Activated CD4-positive, alpha-beta T cell treated with anti-CD3 and anti-CD28 coated beads for 24 hours (primary cell): ENCODE measurements at regions not wholly inside any gene's neighbourhood (a gene's known extent, or its start where the extent isn't known, plus 50 kb on each side); places are given as distances from the start of the nearest gene placed in this dataset.

ENCODE experiments used
- DNase-seq, 2 donors: peaks; one replicate each; pipeline ENCODE4 v3.0.0-alpha.2; 2020; ENCODE audit warnings: low read depth in 2 of 2

- DNase-seq, result no peak
These were observed 1713.1 kb upstream of the PCDH20 start for GRCh38 chr13:63128716-63129115.

- DNase-seq, result no peak
These were observed 1709.2 kb upstream of the PCDH20 start for GRCh38 chr13:63124863-63125262.

- no peak for DNase-seq
These were observed 1705.2 kb upstream of the PCDH20 start for GRCh38 chr13:63120883-63121282.

GRCh38 chr13:63117710-63118109 is 1702.1 kb upstream of the PCDH20 start:
- DNase-seq, result no peak

- no peak for DNase-seq
These were observed 1697.2 kb upstream of the PCDH20 start for GRCh38 chr13:63112799-63113395.

GRCh38 chr13:63110466-63110865 is 1694.8 kb upstream of the PCDH20 start:
- no peak for DNase-seq

- no peak for DNase-seq
These were observed 1691.7 kb upstream of the PCDH20 start for GRCh38 chr13:63107179-63107943.

GRCh38 chr13:63094717-63095116 is 1679.1 kb upstream of the PCDH20 start:
- no peak for DNase-seq

GRCh38 chr13:63093907-63094469 is 1678.3 kb upstream of the PCDH20 start:
- DNase-seq, result no peak

- DNase-seq, result no peak
These were observed 1676.8 kb upstream of the PCDH20 start for GRCh38 chr13:63092456-63092855.

- DNase-seq, result no peak
These were observed 1674.9 kb upstream of the PCDH20 start for GRCh38 chr13:63090524-63090923.

- no peak for DNase-seq
These were observed 1672.6 kb upstream of the PCDH20 start for GRCh38 chr13:63088226-63088625.

- DNase-seq, result no peak
These were observed 1670.6 kb upstream of the PCDH20 start for GRCh38 chr13:63086286-63086685.

- no peak for DNase-seq
These were observed 1670.2 kb upstream of the PCDH20 start for GRCh38 chr13:63085851-63086250.

GRCh38 chr13:63081400-63082014 is 1665.9 kb upstream of the PCDH20 start:
- DNase-seq, result no peak

GRCh38 chr13:63075126-63075525 is 1659.5 kb upstream of the PCDH20 start:
- DNase-seq, result no peak

- no peak for DNase-seq
These were observed 1634.6 kb upstream of the PCDH20 start for GRCh38 chr13:63050287-63050686.

- DNase-seq, result no peak
These were observed 1633.0 kb upstream of the PCDH20 start for GRCh38 chr13:63048653-63049052.

- DNase-seq, result no peak
These were observed 1629.1 kb upstream of the PCDH20 start for GRCh38 chr13:63044589-63045313.

- no peak for DNase-seq
These were observed 1627.0 kb upstream of the PCDH20 start for GRCh38 chr13:63042686-63043085.

GRCh38 chr13:63041640-63042414 is 1626.2 kb upstream of the PCDH20 start:
- no peak for DNase-seq
